GM19467 (cell line): ENCODE measurements at regions not wholly inside any gene's neighbourhood (a gene's known extent, or its start where the extent isn't known, plus 50 kb on each side); places are given as distances from the start of the nearest gene placed in this dataset.

ENCODE experiments used
- ATAC-seq: cut with Tn5 transposase; IDR thresholded peaks from one replicate; pipeline ENCODE4 v1.9.1; 2021; ENCODE audit warnings: mild to moderate bottlenecking, moderate library complexity; ENCODE audit not compliant: unreplicated experiment

DNA sequence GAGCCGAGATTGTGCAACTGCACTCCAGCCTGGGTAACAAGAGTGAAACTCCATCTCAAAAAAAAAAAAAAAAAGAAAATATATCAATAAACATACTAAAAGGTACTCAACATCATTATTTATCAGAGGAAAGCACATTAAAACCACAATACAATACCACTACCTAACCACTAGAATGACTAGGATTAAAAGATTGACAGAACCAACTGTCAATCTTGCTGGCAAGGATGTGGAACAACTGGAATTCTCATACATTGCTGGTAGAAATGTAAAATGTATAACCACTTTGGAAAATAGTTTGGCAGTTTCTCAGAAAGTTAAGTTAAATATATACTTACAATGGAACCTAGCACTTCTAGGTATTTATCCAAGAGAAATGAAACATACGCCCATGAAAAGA, 88.6 kb downstream of the B3GNT2 start:
- no peak for ATAC-seq

DNA sequence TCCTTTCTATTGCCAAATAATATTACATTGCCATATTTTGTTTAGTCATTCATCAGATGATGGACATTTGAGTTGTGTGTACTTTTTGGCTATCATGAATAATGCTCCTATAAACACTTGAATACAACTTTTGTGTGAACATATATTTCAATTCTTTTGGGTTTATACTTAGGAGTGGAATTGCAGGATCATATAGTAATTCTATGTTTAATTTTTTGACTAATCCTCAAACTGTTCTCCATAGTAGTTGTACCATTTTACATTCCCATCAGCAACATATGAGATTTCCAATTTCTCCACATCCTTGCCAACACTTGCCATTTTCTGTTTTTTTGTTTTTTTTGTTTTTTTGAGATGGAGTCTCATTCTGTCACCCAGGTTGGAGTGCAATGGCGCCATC, 87.2 kb downstream of the B3GNT2 start:
- ATAC-seq, result no peak

DNA sequence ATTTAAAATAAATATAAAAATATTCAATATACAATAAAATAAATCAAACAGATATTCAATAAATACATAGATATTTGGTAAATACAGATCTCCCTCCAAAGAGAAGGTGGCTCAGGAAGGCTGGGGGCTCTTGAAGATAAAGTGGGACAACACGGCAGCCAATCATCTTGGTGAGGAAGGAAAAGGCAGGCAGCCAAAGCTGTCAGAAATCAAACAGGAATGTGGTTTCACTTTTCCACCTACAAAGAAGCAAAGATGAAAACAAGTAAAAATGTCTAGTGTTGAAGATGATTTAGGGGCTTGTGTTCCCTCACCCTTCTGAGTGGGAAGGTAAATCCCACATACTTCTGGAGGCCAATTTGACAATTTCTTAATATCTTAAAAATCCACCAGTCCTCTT, 85.7 kb downstream of the B3GNT2 start:
- no peak for ATAC-seq

DNA sequence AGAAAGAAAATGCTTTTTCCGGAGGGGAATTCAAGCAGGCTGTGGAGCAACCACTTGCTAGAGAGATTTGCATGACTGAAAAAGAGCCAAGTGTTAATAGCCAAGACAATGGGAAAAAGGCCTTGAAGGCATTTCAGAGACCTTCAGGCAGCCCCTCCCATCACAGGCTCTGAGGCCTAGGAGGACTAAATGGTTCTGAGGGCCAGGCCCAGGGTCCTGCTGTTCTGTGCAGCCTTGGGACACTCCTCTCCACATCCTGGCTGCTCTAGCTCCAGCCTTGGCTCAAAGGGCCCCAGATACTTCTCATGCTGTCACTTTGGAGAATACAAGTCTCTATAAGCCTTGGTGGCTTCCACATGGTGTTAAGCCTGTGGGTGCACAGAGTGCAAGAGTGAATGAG, 81.8 kb downstream of the B3GNT2 start:
- ATAC-seq, result no peak
